Endothelial cell of umbilical vein (primary cell): ENCODE measurements at regions not wholly inside any gene's neighbourhood (a gene's known extent, or its start where the extent isn't known, plus 50 kb on each side); places are given as distances from the start of the nearest gene placed in this dataset.

Experiments used
- BruUV-seq: library from RNA; stranded (reverse); fragments of 400-500 nt; replicated peaks from 2 replicates; lab custom pipeline; 2021; lab: Mats Ljungman, UMichigan
- CTCF ChIA-PET: fragments of 300-600, 350-600 bp; sonication (Branson Sonifier 250); formaldehyde crosslinking; loops from one replicate; lab custom pipeline; 2021; ENCODE audit warnings: antibody characterized with exemption, inconsistent platforms; lab: Charles Lee
- POLR2A ChIA-PET: fragments of 300-600, 350-600 bp; sonication (Branson Sonifier 250); formaldehyde crosslinking; loops from one replicate; lab custom pipeline; 2021; ENCODE audit warnings: antibody characterized with exemption, inconsistent platforms; lab: Charles Lee
- DNase-seq: peaks from one replicate; pipeline ENCODE4 v3.0.0-alpha.2; 2011; ENCODE audit warnings: low read depth, low spot score
- FAIRE-seq: peaks from 2 replicates; lab custom pipeline; 2011; peaks lifted over from hg19 to GRCh38; lab: Jason Lieb, UNC
- H2AFZ ChIP-seq: 2 replicates; pipeline ENCODE4 v1.6.0; 2012; ENCODE audit warnings: low read depth, low read length, control low read depth, inconsistent platforms
- H3K27ac ChIP-seq: 2 replicates; pipeline ENCODE4 v1.5.1; 2011; ENCODE audit warnings: low read depth, mild to moderate bottlenecking, control low read depth, low read length, moderate library complexity; ENCODE audit not compliant: insufficient read depth
- H3K27me3 ChIP-seq, 2 experiments: 2 replicates each; pipeline versions ENCODE4 v1.6.0 to v1.6.1; 2011; ENCODE audit warnings: low read length in 2 of 2, mixed read lengths in 1 of 2; ENCODE audit not compliant: control insufficient read depth in 2 of 2, insufficient read depth in 2 of 2
- H3K36me3 ChIP-seq, 2 experiments: 2 replicates in 1 of 2; 3 replicates in 1 of 2; pipeline ENCODE4 v1.5.1; 2011; ENCODE audit warnings: low read length in 2 of 2, mild to moderate bottlenecking in 1 of 2, moderate library complexity in 1 of 2; ENCODE audit not compliant: control insufficient read depth in 2 of 2, insufficient read depth in 2 of 2; ENCODE audit errors: extremely low read depth in 1 of 2
- H3K4me1 ChIP-seq: 3 replicates; pipeline ENCODE4 v1.5.1; 2011; ENCODE audit warnings: mild to moderate bottlenecking, low read length; ENCODE audit not compliant: control insufficient read depth, insufficient read depth; ENCODE audit errors: extremely low read depth
- H3K4me2 ChIP-seq: 2 replicates; pipeline ENCODE4 v1.6.1; 2011; ENCODE audit warnings: low read length, control low read depth, mixed read lengths; ENCODE audit not compliant: insufficient read depth
- H3K4me3 ChIP-seq, 3 experiments: fragments of 200-600 bp in 1 of 3; sonication (generic), shearing (Covaris generic) in 1 of 3; replicated peaks in 1 of 3; 2 replicates each; pipeline ENCODE4 v1.5.1; 2011 to 2016; ENCODE audit warnings: control low read depth in 3 of 3, low read length in 3 of 3, mild to moderate bottlenecking in 2 of 3, inconsistent platforms in 1 of 3, low read depth in 1 of 3, moderate library complexity in 1 of 3; ENCODE audit not compliant: insufficient read depth in 1 of 3
- H3K79me2 ChIP-seq: 2 replicates; pipeline ENCODE4 v1.6.0; 2012; ENCODE audit warnings: low read length, inconsistent platforms; ENCODE audit not compliant: control insufficient read depth, insufficient read depth
- H3K9ac ChIP-seq: replicated peaks from 2 replicates; pipeline ENCODE3; 2011; ENCODE audit warnings: low read length, control low read depth; ENCODE audit not compliant: insufficient read depth; ENCODE audit errors: extremely low read depth
- H3K9me1 ChIP-seq: replicated peaks from 3 replicates; pipeline ENCODE4 v1.6.0; 2011; ENCODE audit warnings: mild to moderate bottlenecking, low read length; ENCODE audit not compliant: control insufficient read depth, insufficient read depth; ENCODE audit errors: extremely low read depth
- H3K9me3 ChIP-seq: replicated peaks from 2 replicates; pipeline ENCODE4 v1.5.1; 2012; ENCODE audit warnings: low read length, inconsistent platforms; ENCODE audit not compliant: control insufficient read depth, insufficient read depth
- H4K20me1 ChIP-seq: replicated peaks from 2 replicates; pipeline ENCODE3; 2011; ENCODE audit warnings: mild to moderate bottlenecking, low read length; ENCODE audit not compliant: control insufficient read depth, insufficient read depth; ENCODE audit errors: extremely low read depth
- CTCF ChIP-seq, 2 donors: IDR thresholded peaks; 1 replicate in 1 of 2; 2 replicates in 1 of 2; pipeline ENCODE4 v1.5.1; 2011; ENCODE audit warnings: low read length in 2 of 2, mild to moderate bottlenecking in 2 of 2, moderate library complexity in 2 of 2, control low read depth in 1 of 2, inconsistent platforms in 1 of 2, low read depth in 1 of 2; ENCODE audit not compliant: insufficient read depth in 1 of 2; ENCODE audit errors: extremely low read depth in 1 of 2
- GATA2 ChIP-seq: IDR thresholded peaks from 2 replicates; pipeline ENCODE4 v1.7.0; 2011; ENCODE audit warnings: low read depth, mild to moderate bottlenecking, moderate library complexity, mixed read lengths, low read length; ENCODE audit not compliant: insufficient read length, insufficient read depth
- MAX ChIP-seq: IDR thresholded peaks from 2 replicates; pipeline ENCODE4 v1.6.1; 2011; ENCODE audit not compliant: insufficient read depth, insufficient read length
- MYC ChIP-seq: IDR thresholded peaks from one replicate; pipeline ENCODE4 v1.6.1; 2011; ENCODE audit warnings: mild to moderate bottlenecking, low read depth, low read length
- POLR2A ChIP-seq: IDR thresholded peaks from 2 replicates; pipeline ENCODE4 v1.6.1; 2012; ENCODE audit warnings: low read depth, mild to moderate bottlenecking, control low read depth, low read length
- POLR2AphosphoS5 ChIP-seq: IDR thresholded peaks from 2 replicates; pipeline ENCODE4 v1.6.1; 2012; ENCODE audit warnings: low read depth, mild to moderate bottlenecking, control low read depth, low read length, moderate library complexity; ENCODE audit not compliant: insufficient read depth
- dilution Hi-C: fragments of 300-500 bp; cut with MboI; formaldehyde crosslinking; loops from one replicate; pipeline ENCODE4 v1.15.0; 2019; ENCODE audit warnings: low sequenced_read_pairs; ENCODE audit not compliant: extremely low pct_ligation_motif_present
- intact Hi-C: fragments of 100-400 bp; cut with micrococcal nuclease; formaldehyde crosslinking; loops from one replicate; pipeline ENCODE4 v1.10.0; 2022

- Histone ChIP-seq H3K36me3 (no peaks in the 10 kb centered on the region), H3K4me1 (no peaks in the 10 kb centered on the region), H3K79me2 (no peaks in the 10 kb centered on the region), H2AFZ (no peak overlapping the region), H3K4me3 (no peak overlapping the region), H4K20me1 (no peaks in the 10 kb centered on the region), H3K27me3 (no peaks in the 10 kb centered on the region), H3K9ac (no peak overlapping the region), H3K4me2 (no peak overlapping the region), H3K27ac (no peak overlapping the region), H3K9me3 (no peaks in the 10 kb centered on the region), H3K9me1 (no peaks in the 10 kb centered on the region)
- FAIRE-seq (no peak), DNase-seq (no peak)
- POLR2A ChIA-PET, result no interaction called here
- dilution Hi-C loops, result no loop called here
- TF ChIP-seq MYC (no peak), POLR2AphosphoS5 (no peak), GATA2 (no peak), CTCF (IDR thresholded peaks at IDR 0.05; ENCODE audit: extremely low read depth in 1 of 2, insufficient read depth in 1 of 2, low read depth in 1 of 2, low read length in 2 of 2) (no peak)
- intact Hi-C loops, result no loop called here
- CTCF ChIA-PET, result no interaction called here
- BruUV-seq, result no TSS peak
These were observed 79.3 kb upstream of the CD28 start for GRCh38 chr2:203626952-203627681.

DNA sequence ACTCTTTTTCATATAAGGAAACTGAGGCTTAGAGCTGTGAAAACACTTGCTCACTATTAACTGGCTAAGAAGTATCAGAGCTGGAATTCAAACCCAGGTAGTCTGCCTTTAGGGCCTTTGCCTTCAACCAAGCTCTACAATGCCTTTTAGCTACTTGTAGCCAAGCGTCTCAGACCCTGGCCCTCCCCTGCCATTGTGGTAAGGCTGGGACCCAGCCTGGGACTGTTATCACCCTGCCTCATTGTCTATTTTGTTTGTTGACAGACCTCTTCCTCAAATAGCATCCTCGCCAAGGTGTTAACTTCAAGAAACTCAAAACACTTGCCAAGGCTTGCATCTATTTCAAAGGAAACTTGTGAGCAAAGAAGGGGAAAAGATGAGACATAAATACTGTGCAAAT lies 76.7 kb upstream of the CD28 start:
- CTCF ChIA-PET, result interaction anchor here (0.6 to 1.8 kb wide), 4 partner anchors 14 to 35 kb away, joined by 3 to 6 read pairs (median 4); no protein-coding TSS in a partner anchor
- TF ChIP-seq POLR2A (no peak), MAX (no peak)

More for the DNA sequence above, 76.7 kb upstream of the CD28 start:
- Histone ChIP-seq H3K4me3 (no peak overlapping the region), H4K20me1 (no peaks in the 10 kb centered on the region), H3K36me3 (no peaks in the 10 kb centered on the region), H2AFZ (no peak overlapping the region), H3K27me3 (no peaks in the 10 kb centered on the region), H3K9me3 (no peaks in the 10 kb centered on the region), H3K9me1 (no peaks in the 10 kb centered on the region), H3K9ac (no peak overlapping the region), H3K4me2 (no peak overlapping the region), H3K27ac (no peak overlapping the region), H3K79me2 (no peaks in the 10 kb centered on the region), H3K4me1 (no peaks in the 10 kb centered on the region)
- BruUV-seq, result no TSS peak
- DNase-seq, result no peak
- dilution Hi-C loops (no loop called here), intact Hi-C loops (no loop called here)
- FAIRE-seq, result no peak
- POLR2A ChIA-PET, result no interaction called here
